AG09319 (cell line): ENCODE measurements at regions not wholly inside any gene's neighbourhood (a gene's known extent, or its start where the extent isn't known, plus 50 kb on each side); places are given as distances from the start of the nearest gene placed in this dataset.

Experiments
- DNase-seq: peaks from one replicate; pipeline ENCODE4 v3.0.0-alpha.2; 2010; ENCODE audit warnings: low read depth; ENCODE audit errors: extremely low read depth
- CTCF ChIP-seq: IDR thresholded peaks from 2 replicates; pipeline ENCODE4 v1.5.1; 2011; ENCODE audit warnings: low read depth, mild to moderate bottlenecking, inconsistent platforms, low read length, moderate library complexity

GRCh38 chr5:101664071-101664791 is 631.9 kb downstream of the SLCO4C1 start:
- TF ChIP-seq CTCF: no peak
- no peak for DNase-seq

GRCh38 chr5:101663543-101663942 is 632.5 kb downstream of the SLCO4C1 start:
- DNase-seq: no peak
- TF ChIP-seq CTCF: no peak

GRCh38 chr5:101662263-101662662 is 633.8 kb downstream of the SLCO4C1 start:
- DNase-seq: no peak
- no peak for TF ChIP-seq CTCF

GRCh38 chr5:101658433-101658832 is 637.7 kb downstream of the SLCO4C1 start:
- TF ChIP-seq CTCF: no peak
- DNase-seq: no peak

GRCh38 chr5:101653996-101654395 is 642.1 kb downstream of the SLCO4C1 start:
- no peak for DNase-seq
- no peak for TF ChIP-seq CTCF

- DNase-seq: no peak
- TF ChIP-seq CTCF: no peak
These were observed 648.2 kb downstream of the SLCO4C1 start for GRCh38 chr5:101647861-101648260.

GRCh38 chr5:101643794-101644193 is 652.3 kb downstream of the SLCO4C1 start:
- DNase-seq: no peak
- no peak for TF ChIP-seq CTCF
